ENCODE measurements at regions not wholly inside any gene's neighbourhood (a gene's known extent, or its start where the extent isn't known, plus 50 kb on each side); places are given as distances from the start of the nearest gene placed in this dataset.

GRCh38 chr10:105857268-105858264 lies 1216.5 kb downstream of the SORCS3 start:
- intact Hi-C loops (cut with DNase I) = no loop called here
- DNase-seq (ENCODE audit: low spot score) = no peak

DNA sequence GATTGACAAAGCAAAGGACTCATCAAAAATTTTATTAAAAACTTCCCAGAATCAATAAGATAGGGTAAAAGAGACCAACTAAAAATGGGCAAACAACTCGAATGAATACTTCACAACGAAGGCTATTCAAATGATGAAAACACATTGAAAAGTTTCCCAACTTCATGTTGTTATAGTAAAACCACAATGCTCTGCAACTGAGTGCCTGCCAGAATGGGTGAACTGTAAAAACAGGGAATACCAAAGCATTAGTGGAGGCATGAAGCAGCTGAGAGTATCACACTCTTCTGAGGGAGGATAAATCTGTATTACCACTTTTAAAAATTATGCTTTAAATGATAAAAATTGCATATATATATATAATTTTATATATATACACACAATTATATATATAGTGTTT lies 1214.7 kb downstream of the SORCS3 start:
- intact Hi-C loops (cut with DNase I) = no loop called here
- no peak for DNase-seq (ENCODE audit: low spot score)

- intact Hi-C loops (cut with DNase I) = no loop called here
- DNase-seq (ENCODE audit: low spot score) = no peak
These were observed 1203.8 kb downstream of the SORCS3 start for GRCh38 chr10:105844676-105845570.

GRCh38 chr10:105844241-105844640 lies 1203.2 kb downstream of the SORCS3 start:
- intact Hi-C loops (cut with DNase I) = no loop called here
- no peak for DNase-seq (ENCODE audit: low spot score)

- no peak for DNase-seq (ENCODE audit: low spot score)
- intact Hi-C loops (cut with DNase I) = no loop called here
These were observed 1202.7 kb downstream of the SORCS3 start for GRCh38 chr10:105843786-105844185.

GRCh38 chr10:105840288-105840770 lies 1199.2 kb downstream of the SORCS3 start:
- no peak for DNase-seq (ENCODE audit: low spot score)
- intact Hi-C loops (cut with DNase I) = no loop called here

GRCh38 chr10:105838392-105838791 lies 1197.3 kb downstream of the SORCS3 start:
- intact Hi-C loops (cut with DNase I) = no loop called here
- DNase-seq (ENCODE audit: low spot score) = no peak

GRCh38 chr10:105837951-105838350 lies 1196.9 kb downstream of the SORCS3 start:
- intact Hi-C loops (cut with DNase I) = no loop called here

DNA sequence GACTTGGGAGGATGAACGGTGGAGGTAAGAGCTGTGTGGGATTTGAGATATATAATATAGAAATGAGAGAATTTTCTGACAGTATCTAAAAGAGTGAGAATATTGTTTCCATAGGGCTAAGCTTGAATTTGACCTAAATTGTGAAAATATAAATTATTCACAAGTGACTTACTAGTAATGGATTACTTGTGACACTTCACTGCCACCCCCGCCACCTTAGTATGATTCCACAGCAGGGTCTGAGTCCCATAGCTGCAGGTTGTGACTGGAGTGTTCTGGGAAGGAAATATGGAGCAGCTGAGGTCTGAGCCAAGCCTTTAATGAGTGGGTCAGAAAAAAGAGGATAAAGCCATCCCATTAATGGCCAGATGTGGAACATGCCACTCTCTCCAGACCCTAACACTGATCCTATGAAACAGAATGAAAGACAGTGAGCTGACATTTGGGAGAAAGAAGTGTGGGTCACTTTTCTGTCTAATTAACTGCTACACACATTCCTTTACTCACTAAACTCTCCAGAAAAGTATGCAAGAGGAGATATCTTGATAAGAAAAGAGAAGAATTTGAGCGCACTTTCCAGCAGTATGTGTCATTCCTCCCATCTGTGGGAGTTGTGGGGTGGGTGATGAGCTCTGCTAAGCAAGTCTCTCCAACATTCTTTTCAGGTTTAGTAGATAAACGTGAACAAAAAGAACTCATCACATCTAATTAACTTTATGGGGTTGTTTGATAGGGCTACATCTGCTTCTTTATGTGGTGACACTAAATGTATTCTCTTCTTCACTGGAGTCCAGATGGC lies 1193.4 kb downstream of the SORCS3 start:
- intact Hi-C loops (cut with DNase I) = no loop called here
- no peak for DNase-seq (ENCODE audit: low spot score)

More at GRCh38 chr10:105837951-105838350, 1196.9 kb downstream of the SORCS3 start:
- no peak for DNase-seq (ENCODE audit: low spot score)

- DNase-seq (ENCODE audit: low spot score) = no peak
- intact Hi-C loops (cut with DNase I) = no loop called here
These were observed 1186.0 kb downstream of the SORCS3 start for GRCh38 chr10:105827133-105827532.

GRCh38 chr10:105807935-105808587 lies 1167.0 kb downstream of the SORCS3 start:
- intact Hi-C loops (cut with DNase I) = no loop called here
- no peak for DNase-seq (ENCODE audit: low spot score)

GRCh38 chr10:105803206-105803605 lies 1162.1 kb downstream of the SORCS3 start:
- no peak for DNase-seq (ENCODE audit: low spot score)

GRCh38 chr10:105800641-105801040 lies 1159.6 kb downstream of the SORCS3 start:
- no peak for DNase-seq (ENCODE audit: low spot score)
- intact Hi-C loops (cut with DNase I) = no loop called here

More at GRCh38 chr10:105803206-105803605, 1162.1 kb downstream of the SORCS3 start:
- intact Hi-C loops (cut with DNase I) = no loop called here

- no peak for DNase-seq (ENCODE audit: low spot score)
- intact Hi-C loops (cut with DNase I) = no loop called here
These were observed 1157.3 kb downstream of the SORCS3 start for GRCh38 chr10:105798328-105798889.

- intact Hi-C loops (cut with DNase I) = no loop called here
- no peak for DNase-seq (ENCODE audit: low spot score)
These were observed 1156.3 kb downstream of the SORCS3 start for GRCh38 chr10:105797234-105797890.

DNA sequence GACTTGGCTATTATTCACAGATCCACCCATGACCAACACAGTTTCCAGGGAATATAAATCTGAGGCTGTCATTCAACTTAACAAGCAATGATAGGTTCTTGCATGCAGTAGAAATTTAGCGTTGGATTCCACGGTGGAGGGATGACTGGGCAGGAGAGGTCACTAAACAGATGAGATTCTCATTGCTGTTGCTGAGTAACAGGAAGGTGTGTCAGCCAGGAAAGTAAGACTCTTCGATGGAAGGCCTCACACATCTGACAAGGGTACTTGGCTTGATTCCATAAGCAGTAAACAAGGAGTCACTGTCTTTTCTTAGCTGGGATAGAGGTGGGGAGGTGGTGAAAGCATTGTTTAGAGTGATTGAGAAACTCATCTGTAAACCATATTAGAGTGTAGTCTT lies 1152.0 kb downstream of the SORCS3 start:
- intact Hi-C loops (cut with DNase I) = no loop called here
- no peak for DNase-seq (ENCODE audit: low spot score)

DNA sequence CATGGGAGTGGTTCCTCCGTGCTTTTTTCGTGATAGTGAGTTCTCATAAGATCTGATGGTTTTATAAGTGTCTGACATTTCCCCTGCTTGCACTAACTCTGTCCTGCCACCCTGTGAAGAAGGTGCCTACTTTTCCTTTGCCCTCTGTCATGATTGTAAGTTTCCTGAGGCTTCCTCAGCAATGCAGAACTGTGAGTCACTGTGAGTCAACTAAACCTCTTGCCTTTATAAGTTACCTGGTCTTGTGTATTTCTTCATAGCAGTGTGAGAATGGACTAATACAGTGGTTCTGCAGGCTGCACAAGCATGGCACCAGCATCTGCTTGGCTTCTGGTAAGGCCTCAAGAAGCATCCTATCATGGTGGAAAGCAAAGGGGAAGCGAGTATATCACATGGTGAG lies 1144.6 kb downstream of the SORCS3 start:
- intact Hi-C loops (cut with DNase I) = no loop called here
- no peak for DNase-seq (ENCODE audit: low spot score)

GRCh38 chr10:105783936-105784483 lies 1142.9 kb downstream of the SORCS3 start:
- intact Hi-C loops (cut with DNase I) = no loop called here
- no peak for DNase-seq (ENCODE audit: low spot score)
